NB4 (cell line): ENCODE measurements at regions not wholly inside any gene's neighbourhood (a gene's known extent, or its start where the extent isn't known, plus 50 kb on each side); places are given as distances from the start of the nearest gene placed in this dataset.

Experiments used
- POLR2A ChIP-seq: IDR thresholded peaks from 2 replicates; pipeline ENCODE4 v1.6.1; 2011; ENCODE audit warnings: mild to moderate bottlenecking; ENCODE audit not compliant: insufficient read length; ENCODE audit errors: extremely low read depth
- TF ChIP-seq, protein P1 (sequence below): IDR thresholded peaks from one replicate; pipeline ENCODE4 v1.5.1; 2012; ENCODE audit warnings: low read depth, low read length
- TF ChIP-seq, protein P2 (sequence below): IDR thresholded peaks from 2 replicates; pipeline ENCODE4 v1.6.1; 2011; ENCODE audit warnings: low read depth, low read length

GRCh38 chr18:67276638-67277037 lies 239.9 kb downstream of the DSEL start:
- TF ChIP-seq, protein P1, sequence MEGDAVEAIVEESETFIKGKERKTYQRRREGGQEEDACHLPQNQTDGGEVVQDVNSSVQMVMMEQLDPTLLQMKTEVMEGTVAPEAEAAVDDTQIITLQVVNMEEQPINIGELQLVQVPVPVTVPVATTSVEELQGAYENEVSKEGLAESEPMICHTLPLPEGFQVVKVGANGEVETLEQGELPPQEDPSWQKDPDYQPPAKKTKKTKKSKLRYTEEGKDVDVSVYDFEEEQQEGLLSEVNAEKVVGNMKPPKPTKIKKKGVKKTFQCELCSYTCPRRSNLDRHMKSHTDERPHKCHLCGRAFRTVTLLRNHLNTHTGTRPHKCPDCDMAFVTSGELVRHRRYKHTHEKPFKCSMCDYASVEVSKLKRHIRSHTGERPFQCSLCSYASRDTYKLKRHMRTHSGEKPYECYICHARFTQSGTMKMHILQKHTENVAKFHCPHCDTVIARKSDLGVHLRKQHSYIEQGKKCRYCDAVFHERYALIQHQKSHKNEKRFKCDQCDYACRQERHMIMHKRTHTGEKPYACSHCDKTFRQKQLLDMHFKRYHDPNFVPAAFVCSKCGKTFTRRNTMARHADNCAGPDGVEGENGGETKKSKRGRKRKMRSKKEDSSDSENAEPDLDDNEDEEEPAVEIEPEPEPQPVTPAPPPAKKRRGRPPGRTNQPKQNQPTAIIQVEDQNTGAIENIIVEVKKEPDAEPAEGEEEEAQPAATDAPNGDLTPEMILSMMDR = no peak
- TF ChIP-seq POLR2A = no peak
- TF ChIP-seq, protein P2, sequence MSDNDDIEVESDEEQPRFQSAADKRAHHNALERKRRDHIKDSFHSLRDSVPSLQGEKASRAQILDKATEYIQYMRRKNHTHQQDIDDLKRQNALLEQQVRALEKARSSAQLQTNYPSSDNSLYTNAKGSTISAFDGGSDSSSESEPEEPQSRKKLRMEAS = no peak
